Uterus (tissue), 3 donors: ENCODE measurements at regions not wholly inside any gene's neighbourhood (a gene's known extent, or its start where the extent isn't known, plus 50 kb on each side); places are given as distances from the start of the nearest gene placed in this dataset.
"Not testable (repeated sequence)": the region's sequence is repeated elsewhere in the genome, so short reads cannot be mapped to it uniquely, and the experiment has no call there.

ENCODE experiments used
- DNase-seq, 2 donors: peaks; one replicate each; pipeline ENCODE4 v3.0.0-alpha.2; 2019 to 2020
- H3K27ac ChIP-seq, 2 donors: fragments of 200-600 bp; sonication (generic); 1 replicate in 1 of 2; 2 replicates in 1 of 2; pipeline ENCODE4 v1.5.1; 2016 to 2018
- H3K27me3 ChIP-seq, 2 donors: fragments of 200-600 bp; sonication (generic); one replicate each; pipeline ENCODE4 v1.5.1; 2018 to 2019; ENCODE audit warnings: control low read depth in 1 of 2
- H3K36me3 ChIP-seq, 2 donors: fragments of 200-600 bp; sonication (generic); one replicate each; pipeline ENCODE4 v1.5.1; 2019; ENCODE audit warnings: control low read depth in 1 of 2
- H3K4me1 ChIP-seq, 2 donors: fragments of 200-600 bp; sonication (generic); one replicate each; pipeline ENCODE4 v1.5.1; 2018 to 2019; ENCODE audit warnings: control low read depth in 1 of 2
- H3K4me3 ChIP-seq, 2 donors: fragments of 200-600 bp; sonication (generic); 1 replicate in 1 of 2; 2 replicates in 1 of 2; pipeline ENCODE4 v1.5.1; 2018 to 2019; ENCODE audit warnings: mild to moderate bottlenecking in 1 of 2
- H3K9me3 ChIP-seq, 2 donors: fragments of 200-600 bp; sonication (generic); one replicate each; pipeline ENCODE4 v1.5.1; 2019; ENCODE audit warnings: control low read depth in 1 of 2
- POLR2A ChIP-seq, 2 donors: fragments of 450-650 bp; IDR thresholded peaks; one replicate each; pipeline ENCODE4 v1.6.1; 2016; ENCODE audit warnings: antibody characterized with exemption in 2 of 2, mild to moderate bottlenecking in 1 of 2, moderate library complexity in 1 of 2
- intact Hi-C: fragments of 100-400 bp; cut with DNase I; formaldehyde crosslinking; loops from one replicate; pipeline ENCODE4 v1.15.1; 2023; ENCODE audit warnings: low total_unique reads
- TF ChIP-seq, protein P1 (sequence below), 4 experiments: fragments of 200-600 bp in 2 of 4; fragments of 450-650 bp in 2 of 4; sonication (generic) in 2 of 4; IDR thresholded peaks; one replicate each; pipeline ENCODE4 v1.5.1; 2016 to 2019; ENCODE audit warnings: antibody characterized with exemption in 4 of 4, mild to moderate bottlenecking in 2 of 4, moderate library complexity in 1 of 4
- donor health status: DM: yes; HTN: yes; CAD: no.

DNA sequence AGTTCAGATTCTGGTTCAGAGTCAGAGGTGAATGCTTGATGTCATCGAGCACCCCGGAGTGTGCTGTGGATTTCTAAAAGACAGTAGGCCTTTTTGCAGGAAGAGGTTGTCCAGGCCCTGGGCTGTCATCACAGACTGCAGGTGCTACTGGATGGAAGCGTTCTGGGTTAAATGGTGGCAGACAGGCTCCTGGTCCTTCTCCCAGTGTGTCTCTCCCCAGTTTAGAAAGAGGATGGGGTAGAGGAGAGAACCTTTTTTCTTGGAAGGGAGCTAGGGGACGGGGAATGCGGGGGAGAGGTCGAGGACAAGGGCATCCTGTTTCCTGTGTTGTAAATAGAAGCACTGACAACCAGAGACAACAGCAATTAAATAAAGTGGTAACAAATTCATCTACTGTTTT, 102.3 kb upstream of the NUDT6 start:
- no peak for TF ChIP-seq POLR2A (IDR thresholded peaks at IDR 0.05)
- TF ChIP-seq, protein P1, sequence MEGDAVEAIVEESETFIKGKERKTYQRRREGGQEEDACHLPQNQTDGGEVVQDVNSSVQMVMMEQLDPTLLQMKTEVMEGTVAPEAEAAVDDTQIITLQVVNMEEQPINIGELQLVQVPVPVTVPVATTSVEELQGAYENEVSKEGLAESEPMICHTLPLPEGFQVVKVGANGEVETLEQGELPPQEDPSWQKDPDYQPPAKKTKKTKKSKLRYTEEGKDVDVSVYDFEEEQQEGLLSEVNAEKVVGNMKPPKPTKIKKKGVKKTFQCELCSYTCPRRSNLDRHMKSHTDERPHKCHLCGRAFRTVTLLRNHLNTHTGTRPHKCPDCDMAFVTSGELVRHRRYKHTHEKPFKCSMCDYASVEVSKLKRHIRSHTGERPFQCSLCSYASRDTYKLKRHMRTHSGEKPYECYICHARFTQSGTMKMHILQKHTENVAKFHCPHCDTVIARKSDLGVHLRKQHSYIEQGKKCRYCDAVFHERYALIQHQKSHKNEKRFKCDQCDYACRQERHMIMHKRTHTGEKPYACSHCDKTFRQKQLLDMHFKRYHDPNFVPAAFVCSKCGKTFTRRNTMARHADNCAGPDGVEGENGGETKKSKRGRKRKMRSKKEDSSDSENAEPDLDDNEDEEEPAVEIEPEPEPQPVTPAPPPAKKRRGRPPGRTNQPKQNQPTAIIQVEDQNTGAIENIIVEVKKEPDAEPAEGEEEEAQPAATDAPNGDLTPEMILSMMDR (IDR thresholded peaks at IDR 0.05): no peak
- intact Hi-C loops: no loop called here
- Histone ChIP-seq H3K36me3 (no peaks in the 10 kb centered on the region), H3K27ac (no peak overlapping the region), H3K4me3 (no peak overlapping the region), H3K9me3 (no peaks in the 10 kb centered on the region), H3K4me1 (no peaks in the 10 kb centered on the region), H3K27me3 (no peaks in the 10 kb centered on the region)
- DNase-seq: no peak

DNA sequence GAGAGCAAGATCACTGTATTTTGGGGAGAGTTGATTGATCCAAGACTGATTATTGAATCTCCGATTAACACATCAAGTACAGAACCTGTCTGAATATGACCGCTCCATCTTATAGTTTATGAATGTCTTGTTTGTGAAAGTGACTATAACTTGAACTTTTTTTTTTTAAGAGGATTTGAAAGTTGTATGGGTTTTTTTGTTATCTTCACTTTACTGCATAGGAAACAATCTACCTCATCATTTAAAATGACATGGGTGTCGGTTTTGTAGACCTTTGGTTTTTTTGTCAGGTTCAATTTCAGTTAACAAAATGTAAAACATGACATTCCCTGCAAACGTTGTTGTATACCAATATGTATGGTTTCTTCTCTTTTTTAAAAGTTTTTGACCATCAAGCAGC, 103.0 kb upstream of the NUDT6 start:
- Histone ChIP-seq H3K4me3 (no peak overlapping the region), H3K27ac (no peak overlapping the region), H3K27me3 (no peaks in the 10 kb centered on the region), H3K9me3 (no peaks in the 10 kb centered on the region), H3K4me1 (no peaks in the 10 kb centered on the region), H3K36me3 (no peaks in the 10 kb centered on the region)
- no peak for DNase-seq
- intact Hi-C loops: no loop called here
- no peak for TF ChIP-seq POLR2A (IDR thresholded peaks at IDR 0.05)
- TF ChIP-seq, protein P1 (IDR thresholded peaks at IDR 0.05): no peak

DNA sequence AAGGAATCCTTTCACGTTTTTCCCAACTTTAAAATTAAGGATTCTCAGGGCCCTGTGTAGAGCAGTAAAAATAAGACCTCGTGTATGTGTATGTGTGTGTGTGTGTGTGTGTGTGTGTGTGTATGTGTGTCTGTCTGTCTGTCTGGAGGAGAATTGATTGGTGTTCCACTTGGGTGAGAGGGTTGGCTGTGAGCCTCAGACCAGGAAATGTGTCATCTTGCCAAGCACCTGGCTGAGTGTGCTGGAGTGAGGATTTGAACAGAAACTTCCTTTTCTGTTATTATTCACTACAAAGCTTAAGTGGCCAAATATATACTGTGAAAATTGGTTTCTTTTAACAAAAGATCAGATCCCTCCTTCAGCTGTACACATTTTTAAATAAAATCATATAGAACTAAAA, 103.6 kb upstream of the NUDT6 start:
- H3K9me3 ChIP-seq, H3K4me3 ChIP-seq, H3K36me3 ChIP-seq, H3K4me1 ChIP-seq, H3K27ac ChIP-seq, H3K27me3 ChIP-seq, DNase-seq, intact Hi-C loops: not testable (repeated sequence)

DNA sequence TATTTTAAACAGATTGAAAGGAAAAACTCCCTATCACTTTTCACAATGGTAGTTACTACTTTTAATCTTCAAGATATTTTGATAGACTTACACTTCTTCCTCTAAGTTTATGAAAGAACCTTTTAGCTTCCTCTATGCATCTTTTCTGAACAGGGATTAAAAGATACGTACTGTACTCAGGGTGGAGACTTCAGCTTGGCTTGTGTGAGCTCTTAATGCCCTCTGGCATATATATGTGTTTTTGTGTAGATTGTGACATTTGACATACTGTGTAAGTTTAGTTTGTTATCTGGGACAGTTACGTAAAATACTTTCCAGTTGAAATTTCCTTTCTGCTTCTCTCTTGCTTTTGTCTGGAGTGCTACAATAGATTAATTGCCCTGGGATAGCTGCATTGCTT, 109.3 kb upstream of the NUDT6 start:
- Histone ChIP-seq H3K27me3 (no peaks in the 10 kb centered on the region), H3K27ac (no peak overlapping the region), H3K4me1 (no peaks in the 10 kb centered on the region), H3K9me3 (no peaks in the 10 kb centered on the region), H3K4me3 (no peak overlapping the region), H3K36me3 (no peaks in the 10 kb centered on the region)
- intact Hi-C loops: no loop called here
- no peak for DNase-seq
- TF ChIP-seq POLR2A (IDR thresholded peaks at IDR 0.05): no peak
- TF ChIP-seq, protein P1 (IDR thresholded peaks at IDR 0.05): no peak

DNA sequence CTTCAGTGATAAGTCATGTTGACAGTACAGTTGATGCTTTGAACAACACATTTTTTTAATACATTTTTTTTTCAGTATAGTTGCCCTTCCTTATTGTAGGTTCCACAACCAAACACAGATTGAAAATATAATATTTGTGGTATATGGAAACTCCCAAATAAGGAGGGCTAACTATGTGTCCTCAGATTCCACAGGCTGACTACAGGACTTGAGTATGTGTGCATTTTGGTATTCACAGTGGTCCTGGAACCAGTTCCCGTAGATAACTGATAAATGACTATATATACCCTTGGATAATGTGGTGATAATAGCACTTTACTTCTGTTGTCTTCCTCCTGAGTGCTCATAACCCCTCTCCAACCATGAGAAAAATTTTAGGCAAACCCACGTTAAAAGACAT, 111.6 kb upstream of the NUDT6 start:
- Histone ChIP-seq H3K4me3 (no peak overlapping the region), H3K27me3 (no peaks in the 10 kb centered on the region), H3K4me1 (no peaks in the 10 kb centered on the region), H3K27ac (no peak overlapping the region), H3K36me3 (no peaks in the 10 kb centered on the region), H3K9me3 (no peaks in the 10 kb centered on the region)
- no peak for DNase-seq
- TF ChIP-seq, protein P1 (IDR thresholded peaks at IDR 0.05): no peak
- TF ChIP-seq POLR2A (IDR thresholded peaks at IDR 0.05): no peak
- intact Hi-C loops: no loop called here

DNA sequence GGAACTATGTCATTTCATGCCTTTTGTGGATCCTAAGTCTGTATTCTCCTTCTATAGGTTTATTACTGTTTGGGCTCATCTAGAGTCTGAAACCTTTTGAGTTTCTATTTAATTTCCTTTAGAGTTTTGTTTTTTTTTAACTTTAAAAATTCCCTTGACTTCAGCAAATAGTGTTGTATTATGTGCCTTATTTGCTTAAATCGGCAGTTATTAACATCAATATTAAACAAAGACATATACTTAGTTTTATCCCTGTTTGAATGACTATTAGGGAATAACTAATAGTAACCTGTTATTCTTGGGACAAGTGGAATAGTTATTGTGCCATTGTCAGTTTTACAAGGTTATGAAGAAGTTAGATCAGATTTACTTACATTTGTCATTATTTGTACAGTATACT, 112.8 kb upstream of the NUDT6 start:
- H3K9me3 ChIP-seq: no peaks in the 10 kb centered on the region

More for the DNA sequence above, 112.8 kb upstream of the NUDT6 start:
- no peak for DNase-seq
- intact Hi-C loops: no loop called here
- Histone ChIP-seq H3K27ac (no peak overlapping the region), H3K27me3 (no peaks in the 10 kb centered on the region), H3K36me3 (no peaks in the 10 kb centered on the region), H3K4me1 (no peaks in the 10 kb centered on the region), H3K4me3 (no peak overlapping the region)
- no peak for TF ChIP-seq POLR2A (IDR thresholded peaks at IDR 0.05)
- TF ChIP-seq, protein P1 (IDR thresholded peaks at IDR 0.05): no peak
